Right lobe of liver (tissue), 6 donors: ENCODE measurements at regions not wholly inside any gene's neighbourhood (a gene's known extent, or its start where the extent isn't known, plus 50 kb on each side); places are given as distances from the start of the nearest gene placed in this dataset.

Source experiments
- ATAC-seq, 4 donors: fragments of 200-7000 bp; cut with Tn5 transposase; one replicate each; pipeline ENCODE4 v1.9.1; 2020; ENCODE audit warnings: mild to moderate bottlenecking in 4 of 4, moderate library complexity in 4 of 4
- DNase-seq, 3 donors: peaks; one replicate each; pipeline ENCODE4 v3.0.0-alpha.2; 2020
- H3K27ac ChIP-seq, 3 donors: fragments of 200-600 bp; one replicate each; pipeline ENCODE4 v1.8.0; 2022
- H3K27me3 ChIP-seq, 2 donors: fragments of 200-600 bp; one replicate each; pipeline ENCODE4 v1.8.0; 2022
- H3K36me3 ChIP-seq, 4 donors: fragments of 200-600 bp; sonication (generic) in 1 of 4; one replicate each; pipeline versions ENCODE4 v1.5.1 to v1.8.0; 2017 to 2022; ENCODE audit warnings: control low read depth in 1 of 4
- H3K4me1 ChIP-seq, 4 donors: fragments of 200-600 bp; sonication (generic) in 1 of 4; one replicate each; pipeline versions ENCODE4 v1.5.1 to v1.8.0; 2017 to 2022; ENCODE audit warnings: control low read depth in 1 of 4
- H3K4me3 ChIP-seq, 3 donors: fragments of 200-600 bp; one replicate each; pipeline ENCODE4 v1.8.0; 2022
- H3K9me3 ChIP-seq, 4 donors: fragments of 200-600 bp; sonication (generic) in 1 of 4; one replicate each; pipeline versions ENCODE4 v1.5.1 to v1.8.0; 2017 to 2022; ENCODE audit warnings: control low read depth in 1 of 4
- CTCF ChIP-seq, 4 donors: fragments of 200-600 bp in 3 of 4; fragments of 450-650 bp in 1 of 4; IDR thresholded peaks; one replicate each; pipeline versions ENCODE4 v1.5.1 to v1.8.0; 2016 to 2022; ENCODE audit warnings: antibody characterized with exemption in 4 of 4, mild to moderate bottlenecking in 2 of 4
- POLR2A ChIP-seq: fragments of 450-650 bp; IDR thresholded peaks from one replicate; pipeline ENCODE4 v1.6.1; 2017; ENCODE audit warnings: antibody characterized with exemption, mild to moderate bottlenecking
- WGBS: methylation state at CpG from one replicate; pipeline ENCODE4 v1.1.6; 2018; ENCODE audit warnings: low coverage, low lambda C conversion rate; ENCODE audit not compliant: insufficient coverage; ENCODE audit errors: missing lambda C conversion rate; 5-methylcytosine and 5-hydroxymethylcytosine counted together
- intact Hi-C, 2 donors: fragments of 100-400 bp; cut with DNase I; formaldehyde crosslinking; loops; one replicate each; pipeline versions ENCODE4 v1.11.2 to v1.14.1; 2022
- donor health status: DM: no; HTN: yes; CAD: no.
- donor health status: DM: no; HTN: no; CAD: no.
- donor health status: DM: no; HTN: no; CAD: no.
- donor health status: DM: no; HTN: yes; CAD: no.
- donor health status: DM: no; HTN: yes; CAD: no.

DNA sequence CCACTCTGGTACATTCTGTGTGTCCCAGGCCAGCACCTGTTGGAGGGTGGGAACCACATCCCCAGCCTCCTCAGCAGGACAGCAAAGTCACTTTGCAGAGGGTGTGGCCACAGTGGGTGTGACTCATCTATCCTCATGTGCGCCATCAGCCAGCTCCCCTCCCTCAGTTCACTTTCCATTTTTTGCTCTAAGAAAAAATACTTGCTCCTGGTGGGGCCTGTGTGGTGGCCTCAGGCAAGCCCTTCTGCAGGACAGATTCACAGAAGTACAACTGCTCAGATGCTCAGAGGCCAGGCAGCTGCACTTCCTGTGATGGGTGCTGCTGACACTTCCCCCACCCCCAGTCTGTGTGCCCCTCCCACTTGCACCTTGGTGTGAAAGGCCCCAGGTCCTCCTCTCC, 78.3 kb upstream of the ALDH1L1 start:
- ATAC-seq (no peak), DNase-seq (no peak)
- Histone ChIP-seq H3K4me3 (no peak overlapping the region), H3K27me3 (no peaks in the 10 kb centered on the region), H3K9me3 (no peaks in the 10 kb centered on the region), H3K27ac (no peak overlapping the region), H3K4me1 (peaks cover 0 to 12% (median 5%) of the 10 kb centered on the region in 4 donors), H3K36me3 (no peaks in the 10 kb centered on the region)
- WGBS = no CpG with 5 or more reads among the region's 1 CpG
- intact Hi-C loops = loop anchor here in 1 of 2 donors (10.0 kb wide), 1 partner anchor 136 kb away; the partner anchor contains the start of gene CFAP100
- TF ChIP-seq CTCF (IDR thresholded peaks at IDR 0.05) (no peak), POLR2A (no peak)

DNA sequence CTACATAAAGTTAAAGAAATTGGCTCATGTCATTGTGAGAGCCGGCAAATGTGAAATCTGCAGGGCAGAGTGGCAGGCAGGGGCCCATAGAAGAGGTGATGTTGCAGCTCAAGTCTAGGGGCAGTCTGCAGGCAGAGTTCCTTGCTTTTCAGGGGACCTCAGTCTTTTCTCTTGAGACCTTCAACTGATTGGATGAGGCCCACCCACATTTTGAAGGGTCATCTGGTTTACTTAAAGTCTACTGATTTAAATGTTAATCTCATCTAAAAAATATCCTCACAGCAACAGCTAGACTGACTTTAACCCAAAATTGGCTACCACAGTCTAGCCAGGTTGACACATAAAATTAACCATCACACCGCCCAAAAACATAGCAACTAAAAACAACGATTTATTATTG, 77.6 kb upstream of the ALDH1L1 start:
- ATAC-seq (no peak), DNase-seq (no peak)
- Histone ChIP-seq H3K36me3 (no peaks in the 10 kb centered on the region), H3K4me3 (no peak overlapping the region), H3K4me1 (peaks cover 0 to 12% (median 5%) of the 10 kb centered on the region in 4 donors), H3K27me3 (no peaks in the 10 kb centered on the region), H3K9me3 (no peaks in the 10 kb centered on the region), H3K27ac (no peak overlapping the region)
- 88% methylated on average over 3 of the region's 3 CpGs for WGBS
- intact Hi-C loops = loop anchor here in 1 of 2 donors (10.0 kb wide), 1 partner anchor 137 kb away; the partner anchor contains the start of gene CFAP100
- TF ChIP-seq CTCF (IDR thresholded peaks at IDR 0.05) = no peak
- no peak for TF ChIP-seq POLR2A

DNA sequence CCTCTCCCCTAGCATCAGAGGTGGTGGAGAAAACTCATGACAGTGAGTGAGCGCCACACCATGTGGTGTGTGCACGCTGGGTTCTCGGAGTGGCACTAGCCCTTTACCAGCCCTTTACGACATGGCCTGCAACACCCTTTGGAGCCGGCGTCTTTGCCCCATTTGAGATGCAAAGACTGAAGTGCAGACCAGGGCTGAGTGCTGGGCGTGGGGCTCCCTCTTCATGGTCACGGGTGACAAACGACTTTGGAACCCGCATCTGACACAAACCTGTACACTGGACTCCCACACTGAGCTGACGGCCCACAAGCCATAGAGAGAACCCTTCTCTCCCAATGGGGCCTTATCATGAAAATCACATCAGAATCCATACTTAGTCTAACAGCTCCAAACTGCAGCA, 76.8 kb upstream of the ALDH1L1 start:
- intact Hi-C loops = loop anchor here in 1 of 2 donors (10.0 kb wide), 1 partner anchor 138 kb away; the partner anchor contains the start of gene CFAP100
- Histone ChIP-seq H3K36me3 (no peaks in the 10 kb centered on the region), H3K27ac (no peak overlapping the region), H3K4me3 (no peak overlapping the region), H3K4me1 (peaks cover 0 to 12% (median 5%) of the 10 kb centered on the region in 4 donors), H3K9me3 (no peaks in the 10 kb centered on the region), H3K27me3 (no peaks in the 10 kb centered on the region)
- TF ChIP-seq CTCF (IDR thresholded peaks at IDR 0.05) (no peak), POLR2A (no peak)
- no peak for DNase-seq
- WGBS = 93% methylated on average over 3 of the region's 11 CpGs
- ATAC-seq = no peak

GRCh38 chr3:126256251-126256650, 75.9 kb upstream of the ALDH1L1 start:
- 57% methylated on average over 7 of the region's 7 CpGs for WGBS
- Histone ChIP-seq H3K27ac (no peak overlapping the region), H3K36me3 (no peaks in the 10 kb centered on the region), H3K9me3 (no peaks in the 10 kb centered on the region), H3K27me3 (no peaks in the 10 kb centered on the region), H3K4me3 (no peak overlapping the region), H3K4me1 (peaks cover 0 to 5% (median 3%) of the 10 kb centered on the region in 4 donors)
- intact Hi-C loops = loop anchor here in 1 of 2 donors (10.0 kb wide), 1 partner anchor 139 kb away; the partner anchor contains the start of gene CFAP100
- no peak for TF ChIP-seq CTCF (IDR thresholded peaks at IDR 0.05)
- no peak for TF ChIP-seq POLR2A
- DNase-seq (peak in 1 of 3 donors; percentile 45), ATAC-seq (peak in 1 of 4 donors; percentile 4)
